Fibroblast of lung (primary cell): ENCODE measurements at regions not wholly inside any gene's neighbourhood (a gene's known extent, or its start where the extent isn't known, plus 50 kb on each side); places are given as distances from the start of the nearest gene placed in this dataset.

ENCODE experiments used
- EZH2 ChIP-seq: IDR thresholded peaks from 2 replicates; pipeline ENCODE4 v1.5.1; 2012; ENCODE audit warnings: low read length, control low read depth, mild to moderate bottlenecking; ENCODE audit errors: missing control alignments
- TF ChIP-seq, protein P1 (sequence below), 2 donors: IDR thresholded peaks in 1 of 2; conservative IDR thresholded peaks in 1 of 2; 1 replicate in 1 of 2; 2 replicates in 1 of 2; pipeline ENCODE4 v1.5.1; 2011 to 2012; ENCODE audit warnings: low read length in 2 of 2, control low read depth in 1 of 2, inconsistent platforms in 1 of 2, low read depth in 1 of 2, mild to moderate bottlenecking in 1 of 2

DNA sequence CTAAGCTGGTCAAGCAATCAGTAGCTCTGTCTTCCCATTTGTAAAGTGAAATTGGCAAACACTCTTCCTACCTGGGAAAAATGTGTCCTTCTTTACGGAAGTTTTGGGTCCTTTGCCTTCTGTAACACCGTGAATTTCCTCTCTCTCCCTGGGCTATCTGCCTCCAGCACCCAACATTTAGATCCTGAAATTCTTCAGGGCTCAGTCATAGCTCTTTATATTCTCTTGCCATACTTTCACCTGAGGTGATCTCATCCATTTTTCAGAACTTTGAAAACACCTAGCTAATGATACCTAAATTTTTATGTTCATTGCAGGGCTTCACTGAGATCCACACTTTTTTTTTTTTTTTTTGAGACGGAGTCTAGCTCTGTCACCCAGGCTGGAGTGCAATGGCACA lies 1042.2 kb downstream of the DIAPH3 start:
- TF ChIP-seq, protein P1, sequence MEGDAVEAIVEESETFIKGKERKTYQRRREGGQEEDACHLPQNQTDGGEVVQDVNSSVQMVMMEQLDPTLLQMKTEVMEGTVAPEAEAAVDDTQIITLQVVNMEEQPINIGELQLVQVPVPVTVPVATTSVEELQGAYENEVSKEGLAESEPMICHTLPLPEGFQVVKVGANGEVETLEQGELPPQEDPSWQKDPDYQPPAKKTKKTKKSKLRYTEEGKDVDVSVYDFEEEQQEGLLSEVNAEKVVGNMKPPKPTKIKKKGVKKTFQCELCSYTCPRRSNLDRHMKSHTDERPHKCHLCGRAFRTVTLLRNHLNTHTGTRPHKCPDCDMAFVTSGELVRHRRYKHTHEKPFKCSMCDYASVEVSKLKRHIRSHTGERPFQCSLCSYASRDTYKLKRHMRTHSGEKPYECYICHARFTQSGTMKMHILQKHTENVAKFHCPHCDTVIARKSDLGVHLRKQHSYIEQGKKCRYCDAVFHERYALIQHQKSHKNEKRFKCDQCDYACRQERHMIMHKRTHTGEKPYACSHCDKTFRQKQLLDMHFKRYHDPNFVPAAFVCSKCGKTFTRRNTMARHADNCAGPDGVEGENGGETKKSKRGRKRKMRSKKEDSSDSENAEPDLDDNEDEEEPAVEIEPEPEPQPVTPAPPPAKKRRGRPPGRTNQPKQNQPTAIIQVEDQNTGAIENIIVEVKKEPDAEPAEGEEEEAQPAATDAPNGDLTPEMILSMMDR (conservative IDR thresholded peaks at IDR 0.05 in 1 of 2, IDR thresholded peaks at IDR 0.05 in 1 of 2; ENCODE audit: low read depth in 1 of 2, low read length in 2 of 2), result no peak
- no peak for TF ChIP-seq EZH2
